HCT116 (cell line): ENCODE measurements at regions not wholly inside any gene's neighbourhood (a gene's known extent, or its start where the extent isn't known, plus 50 kb on each side); places are given as distances from the start of the nearest gene placed in this dataset.

Experiments used
- EZH2 ChIP-seq: fragments of 200-600 bp; sonication (generic); IDR thresholded peaks from 2 replicates; pipeline ENCODE4 v1.6.1; 2017; ENCODE audit warnings: antibody characterized with exemption, mixed run types
- JUND ChIP-seq: IDR thresholded peaks from 2 replicates; pipeline ENCODE4 v1.6.1; 2012
- POLR2AphosphoS5 ChIP-seq: IDR thresholded peaks from 2 replicates; pipeline ENCODE4 v1.6.1; 2011; ENCODE audit warnings: mild to moderate bottlenecking, low read depth, low read length, moderate library complexity
- RAD21 ChIP-seq: IDR thresholded peaks from 2 replicates; pipeline ENCODE4 v1.6.1; 2012; ENCODE audit warnings: low read depth, mild to moderate bottlenecking
- SIN3A ChIP-seq: IDR thresholded peaks from 2 replicates; pipeline ENCODE4 v1.6.1; 2012; ENCODE audit warnings: low read depth
- TF ChIP-seq, protein P1 (sequence below), 3 experiments: fragments of 200-600 bp in 1 of 3; sonication (generic) in 1 of 3; IDR thresholded peaks in 2 of 3; conservative IDR thresholded peaks in 1 of 3; 2 replicates each; pipeline ENCODE4 v1.5.1; 2012 to 2017; ENCODE audit warnings: low read depth in 2 of 3, low read length in 2 of 3, antibody characterized with exemption in 1 of 3, borderline replicate concordance in 1 of 3, control low read depth in 1 of 3, mild to moderate bottlenecking in 1 of 3, mixed read lengths in 1 of 3, mixed run types in 1 of 3, moderate library complexity in 1 of 3; ENCODE audit not compliant: insufficient read depth in 1 of 3

DNA sequence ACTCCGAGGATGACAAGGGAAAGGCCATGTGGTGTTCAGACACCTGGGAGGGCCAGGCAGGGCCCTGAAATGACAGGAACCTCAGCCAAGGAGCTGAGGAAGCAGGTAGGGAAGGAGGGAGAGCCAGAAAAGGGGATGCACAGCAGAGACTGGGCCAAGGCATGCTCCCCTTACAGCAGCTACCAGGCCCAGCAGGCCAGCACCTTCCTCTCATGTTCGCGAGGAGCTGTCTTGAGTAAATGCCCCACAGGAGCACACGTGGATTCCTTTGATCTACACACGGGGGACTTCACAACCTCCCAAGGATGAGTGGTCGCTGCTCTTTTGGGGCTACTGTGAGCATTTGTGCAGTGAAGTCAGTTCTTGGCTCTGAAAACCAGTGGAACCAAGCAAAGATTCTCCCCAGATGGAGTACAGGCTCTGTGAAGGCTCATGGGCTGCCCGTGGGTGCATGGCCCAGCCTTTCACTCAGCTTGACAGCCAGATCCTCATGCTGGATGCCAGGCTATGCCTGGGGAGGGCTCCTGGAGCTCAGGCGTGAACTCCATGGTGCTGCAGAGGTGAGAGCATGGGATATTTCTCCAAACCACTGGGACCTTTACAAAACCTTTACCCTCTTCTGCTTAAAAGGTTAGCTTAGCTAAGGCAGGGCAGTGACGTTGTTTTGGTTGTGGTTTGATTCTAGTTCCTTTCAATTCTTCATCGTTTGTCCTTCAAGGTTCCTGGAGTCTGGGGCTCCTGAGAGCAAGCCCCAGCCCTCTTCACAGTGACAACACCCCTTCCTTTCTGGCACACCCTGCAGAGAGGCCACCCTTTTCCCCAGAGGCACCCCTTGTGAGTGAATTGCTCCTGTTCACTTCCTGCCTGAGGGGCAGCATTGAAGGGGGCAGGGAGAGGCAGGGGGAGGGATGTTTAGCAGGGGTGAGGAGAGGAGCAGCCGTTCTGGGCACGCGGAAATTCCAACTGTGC is 74.2 kb upstream of the ZPBP start:
- TF ChIP-seq SIN3A (no peak), RAD21 (no peak), JUND (no peak), EZH2 (no peak), POLR2AphosphoS5 (no peak)
- TF ChIP-seq, protein P1, sequence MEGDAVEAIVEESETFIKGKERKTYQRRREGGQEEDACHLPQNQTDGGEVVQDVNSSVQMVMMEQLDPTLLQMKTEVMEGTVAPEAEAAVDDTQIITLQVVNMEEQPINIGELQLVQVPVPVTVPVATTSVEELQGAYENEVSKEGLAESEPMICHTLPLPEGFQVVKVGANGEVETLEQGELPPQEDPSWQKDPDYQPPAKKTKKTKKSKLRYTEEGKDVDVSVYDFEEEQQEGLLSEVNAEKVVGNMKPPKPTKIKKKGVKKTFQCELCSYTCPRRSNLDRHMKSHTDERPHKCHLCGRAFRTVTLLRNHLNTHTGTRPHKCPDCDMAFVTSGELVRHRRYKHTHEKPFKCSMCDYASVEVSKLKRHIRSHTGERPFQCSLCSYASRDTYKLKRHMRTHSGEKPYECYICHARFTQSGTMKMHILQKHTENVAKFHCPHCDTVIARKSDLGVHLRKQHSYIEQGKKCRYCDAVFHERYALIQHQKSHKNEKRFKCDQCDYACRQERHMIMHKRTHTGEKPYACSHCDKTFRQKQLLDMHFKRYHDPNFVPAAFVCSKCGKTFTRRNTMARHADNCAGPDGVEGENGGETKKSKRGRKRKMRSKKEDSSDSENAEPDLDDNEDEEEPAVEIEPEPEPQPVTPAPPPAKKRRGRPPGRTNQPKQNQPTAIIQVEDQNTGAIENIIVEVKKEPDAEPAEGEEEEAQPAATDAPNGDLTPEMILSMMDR (IDR thresholded peaks at IDR 0.05 in 2 of 3, conservative IDR thresholded peaks at IDR 0.05 in 1 of 3; ENCODE audit: borderline replicate concordance in 1 of 3, insufficient read depth in 1 of 3, low read depth in 2 of 3, low read length in 2 of 3): no peak
